GM21526 (cell line): ENCODE measurements at regions not wholly inside any gene's neighbourhood (a gene's known extent, or its start where the extent isn't known, plus 50 kb on each side); places are given as distances from the start of the nearest gene placed in this dataset.

ENCODE experiments used
- ATAC-seq: cut with Tn5 transposase; IDR thresholded peaks from one replicate; pipeline ENCODE4 v1.9.1; 2021; ENCODE audit warnings: moderate library complexity; ENCODE audit not compliant: unreplicated experiment, low FRiP score

GRCh38 chr6:103268335-103268734, 1591.4 kb downstream of the HACE1 start:
- no peak for ATAC-seq

GRCh38 chr6:103264020-103264419, 1595.7 kb downstream of the HACE1 start:
- ATAC-seq: no peak

DNA sequence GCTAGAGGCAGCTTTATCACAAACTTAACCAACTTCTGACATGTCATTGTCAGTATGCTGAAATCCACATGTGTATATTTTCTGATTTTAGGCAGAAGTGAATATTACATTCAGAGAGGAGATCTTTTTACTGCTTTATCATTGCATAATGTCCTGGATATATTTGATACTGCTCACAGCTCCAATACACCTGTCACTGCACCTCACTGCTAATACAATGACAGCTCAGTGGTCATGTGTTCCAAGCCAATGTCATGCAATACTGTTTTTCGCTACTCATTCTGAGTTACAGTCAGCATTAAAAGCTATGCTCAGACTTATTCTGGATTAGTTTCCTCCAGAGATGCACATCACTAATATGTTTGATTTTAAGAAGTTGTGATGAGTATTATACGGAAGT, 1604.6 kb downstream of the HACE1 start:
- ATAC-seq: no peak

DNA sequence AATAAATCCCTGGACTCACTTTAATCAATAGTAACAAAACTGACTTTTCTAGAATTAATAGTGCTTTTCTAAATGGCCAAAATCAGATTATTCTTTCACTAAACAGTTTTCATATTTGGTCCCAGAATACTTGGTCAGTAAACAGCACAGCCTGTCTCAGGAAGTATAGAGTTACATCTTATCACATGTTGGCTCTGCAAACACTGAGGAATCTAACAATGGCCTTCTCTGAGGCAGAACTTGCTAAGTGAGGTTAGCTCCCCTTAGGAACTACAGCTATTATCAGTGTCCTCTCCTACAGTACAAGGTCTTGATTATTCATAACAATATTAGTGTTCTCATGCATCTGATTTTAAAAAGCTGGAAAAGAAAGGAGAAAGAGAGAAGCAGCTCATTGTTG, 1622.8 kb downstream of the HACE1 start:
- ATAC-seq: no peak

DNA sequence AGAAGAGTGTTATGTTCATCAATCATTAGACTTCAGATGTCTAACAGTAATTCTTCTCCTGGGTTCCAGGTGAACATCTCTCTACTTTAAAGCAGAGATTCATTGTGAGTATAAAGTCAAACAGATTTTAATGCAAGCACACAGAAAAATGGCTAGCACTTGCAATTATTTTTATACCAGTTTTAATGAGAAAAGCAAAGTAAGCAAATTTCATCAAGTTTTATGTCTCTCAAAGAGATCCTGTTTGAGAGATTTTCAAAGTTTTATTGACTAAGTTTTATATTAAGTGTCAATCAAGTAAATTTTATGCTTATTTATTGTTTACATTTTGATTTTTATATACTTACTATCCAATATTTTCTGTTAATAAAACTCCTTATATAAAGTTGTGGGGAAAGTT, 1628.5 kb downstream of the HACE1 start:
- no peak for ATAC-seq

- ATAC-seq: no peak
Observed at GRCh38 chr6:103215847-103216246, 1643.9 kb downstream of the HACE1 start.

GRCh38 chr6:103210686-103211085, 1649.0 kb downstream of the HACE1 start:
- ATAC-seq: no peak

- no peak for ATAC-seq
Observed at GRCh38 chr6:103198386-103198785, 1661.3 kb downstream of the HACE1 start.

- no peak for ATAC-seq
Observed at GRCh38 chr6:103193413-103193812, 1666.3 kb downstream of the HACE1 start.

- ATAC-seq: no peak
Observed at GRCh38 chr6:103191391-103192093, 1668.2 kb downstream of the HACE1 start.

- no peak for ATAC-seq
Observed at GRCh38 chr6:103184776-103185175, 1674.9 kb downstream of the HACE1 start.

GRCh38 chr6:103183831-103184411, 1675.8 kb downstream of the HACE1 start:
- no peak for ATAC-seq

GRCh38 chr6:103178193-103178592, 1681.5 kb downstream of the HACE1 start:
- no peak for ATAC-seq

DNA sequence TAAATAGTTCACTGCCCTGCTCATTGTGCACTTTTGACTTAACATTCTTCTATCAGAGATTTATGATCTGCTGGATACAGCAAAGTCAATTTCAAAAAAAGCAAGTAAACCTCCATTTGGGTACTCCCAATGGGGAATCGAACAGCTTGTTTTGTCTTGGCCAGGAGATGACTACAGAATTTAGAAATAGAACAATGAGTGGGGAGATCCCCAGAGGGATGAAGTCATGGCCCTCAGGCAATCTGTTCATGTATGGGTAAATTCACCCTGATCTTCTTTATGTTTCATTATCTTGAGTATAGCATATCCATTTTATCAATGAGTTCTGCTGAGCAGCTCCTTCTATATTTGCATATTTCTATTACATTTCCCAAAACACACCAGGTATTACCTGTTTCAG, 1681.9 kb downstream of the HACE1 start:
- no peak for ATAC-seq

GRCh38 chr6:103175056-103175455, 1684.7 kb downstream of the HACE1 start:
- no peak for ATAC-seq

- ATAC-seq: no peak
Observed at GRCh38 chr6:103167345-103168071, 1692.2 kb downstream of the HACE1 start.

GRCh38 chr6:103154779-103155572, 1704.7 kb downstream of the HACE1 start:
- no peak for ATAC-seq

- ATAC-seq: no peak
Observed at GRCh38 chr6:103153016-103153415, 1706.7 kb downstream of the HACE1 start.

GRCh38 chr6:103142902-103143301, 1716.8 kb downstream of the HACE1 start:
- ATAC-seq: no peak

- no peak for ATAC-seq
Observed at GRCh38 chr6:103140308-103141027, 1719.3 kb downstream of the HACE1 start.
